Breast epithelium (tissue), 3 donors: ENCODE measurements at regions not wholly inside any gene's neighbourhood (a gene's known extent, or its start where the extent isn't known, plus 50 kb on each side); places are given as distances from the start of the nearest gene placed in this dataset.

Source experiments
- POLR2A ChIP-seq: fragments of 450-650 bp; IDR thresholded peaks from one replicate; pipeline ENCODE4 v1.6.1; 2016; ENCODE audit warnings: antibody characterized with exemption, mild to moderate bottlenecking, moderate library complexity
- POLR2AphosphoS5 ChIP-seq, 3 donors: sonication (generic); formaldehyde crosslinking; IDR thresholded peaks; one replicate each; pipeline ENCODE4 v1.6.1; 2017; ENCODE audit warnings: antibody characterized with exemption in 3 of 3
- TF ChIP-seq, protein P1 (sequence below), 3 donors: fragments of 450-650 bp; IDR thresholded peaks; one replicate each; pipeline ENCODE4 v1.5.1; 2016 to 2017; ENCODE audit warnings: antibody characterized with exemption in 3 of 3, mild to moderate bottlenecking in 3 of 3, moderate library complexity in 3 of 3

DNA sequence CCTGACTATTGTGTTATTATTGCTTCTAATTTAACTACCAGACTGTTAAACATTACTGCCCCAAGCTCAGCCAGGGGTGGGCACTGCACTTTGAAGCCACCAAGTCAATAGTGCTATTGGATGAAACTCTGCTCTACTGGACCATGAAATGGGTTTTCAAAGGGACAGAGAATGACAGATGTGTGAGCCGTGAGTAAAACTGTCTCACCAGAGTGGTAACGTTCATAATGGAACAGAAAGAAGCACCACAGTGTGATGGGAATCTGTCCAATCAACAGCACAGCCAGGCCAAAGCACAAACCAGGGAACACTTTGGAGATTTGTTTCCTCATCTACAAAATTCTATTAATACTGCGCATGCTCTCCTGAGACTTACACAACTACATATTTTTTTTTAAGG, 171.8 kb upstream of the LPP start:
- TF ChIP-seq, protein P1, sequence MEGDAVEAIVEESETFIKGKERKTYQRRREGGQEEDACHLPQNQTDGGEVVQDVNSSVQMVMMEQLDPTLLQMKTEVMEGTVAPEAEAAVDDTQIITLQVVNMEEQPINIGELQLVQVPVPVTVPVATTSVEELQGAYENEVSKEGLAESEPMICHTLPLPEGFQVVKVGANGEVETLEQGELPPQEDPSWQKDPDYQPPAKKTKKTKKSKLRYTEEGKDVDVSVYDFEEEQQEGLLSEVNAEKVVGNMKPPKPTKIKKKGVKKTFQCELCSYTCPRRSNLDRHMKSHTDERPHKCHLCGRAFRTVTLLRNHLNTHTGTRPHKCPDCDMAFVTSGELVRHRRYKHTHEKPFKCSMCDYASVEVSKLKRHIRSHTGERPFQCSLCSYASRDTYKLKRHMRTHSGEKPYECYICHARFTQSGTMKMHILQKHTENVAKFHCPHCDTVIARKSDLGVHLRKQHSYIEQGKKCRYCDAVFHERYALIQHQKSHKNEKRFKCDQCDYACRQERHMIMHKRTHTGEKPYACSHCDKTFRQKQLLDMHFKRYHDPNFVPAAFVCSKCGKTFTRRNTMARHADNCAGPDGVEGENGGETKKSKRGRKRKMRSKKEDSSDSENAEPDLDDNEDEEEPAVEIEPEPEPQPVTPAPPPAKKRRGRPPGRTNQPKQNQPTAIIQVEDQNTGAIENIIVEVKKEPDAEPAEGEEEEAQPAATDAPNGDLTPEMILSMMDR (IDR thresholded peaks at IDR 0.05) = no peak
- TF ChIP-seq POLR2AphosphoS5 (IDR thresholded peaks at IDR 0.05) (no peak), POLR2A (no peak)
